ENCODE measurements at regions not wholly inside any gene's neighbourhood (a gene's known extent, or its start where the extent isn't known, plus 50 kb on each side); places are given as distances from the start of the nearest gene placed in this dataset.
"Not testable (repeated sequence)": the region's sequence is repeated elsewhere in the genome, so short reads cannot be mapped to it uniquely, and the experiment has no call there.

DNA sequence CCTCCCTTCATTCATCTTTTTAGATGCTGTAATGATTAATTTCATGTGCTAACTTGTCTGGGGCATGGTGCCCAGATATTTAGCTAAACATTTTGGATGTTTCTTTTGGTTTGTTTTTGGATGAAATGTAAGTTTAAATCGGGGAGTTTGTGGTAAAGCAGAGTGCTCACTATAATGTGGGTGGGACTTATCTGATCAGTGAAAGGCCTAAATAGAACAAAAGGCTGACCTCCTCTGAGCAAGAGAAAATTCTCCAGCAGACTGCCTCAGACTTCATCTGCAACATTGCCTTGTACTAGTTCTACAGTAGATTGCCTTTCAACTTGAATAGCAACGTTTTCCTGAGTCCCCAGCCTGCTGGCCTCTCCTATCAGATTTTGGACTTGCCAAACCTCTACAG, 183.6 kb downstream of the S1PR1 start:
- DNase-seq (ENCODE audit: low read depth in 2 of 2), result no peak

DNA sequence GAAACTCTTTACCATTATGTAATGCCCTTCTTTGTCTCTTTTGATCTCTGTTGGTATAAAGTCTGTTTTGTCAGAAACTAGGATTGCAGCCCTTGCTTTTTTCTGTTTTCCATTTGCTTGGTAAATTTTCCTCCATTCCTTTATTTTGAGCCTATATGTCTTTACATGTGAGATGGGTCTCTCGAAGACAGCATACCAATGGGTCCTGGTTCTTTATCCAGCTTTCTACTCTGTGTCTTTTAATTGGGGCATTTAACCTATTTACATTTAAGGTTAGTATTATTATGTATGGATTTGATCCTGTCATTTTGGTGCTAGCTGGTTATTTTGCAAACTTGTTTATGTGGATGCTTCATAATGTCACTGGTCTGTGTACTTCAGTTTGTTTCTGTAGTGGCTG, 191.3 kb downstream of the S1PR1 start:
- DNase-seq (ENCODE audit: low read depth in 2 of 2), result not testable (repeated sequence)

DNA sequence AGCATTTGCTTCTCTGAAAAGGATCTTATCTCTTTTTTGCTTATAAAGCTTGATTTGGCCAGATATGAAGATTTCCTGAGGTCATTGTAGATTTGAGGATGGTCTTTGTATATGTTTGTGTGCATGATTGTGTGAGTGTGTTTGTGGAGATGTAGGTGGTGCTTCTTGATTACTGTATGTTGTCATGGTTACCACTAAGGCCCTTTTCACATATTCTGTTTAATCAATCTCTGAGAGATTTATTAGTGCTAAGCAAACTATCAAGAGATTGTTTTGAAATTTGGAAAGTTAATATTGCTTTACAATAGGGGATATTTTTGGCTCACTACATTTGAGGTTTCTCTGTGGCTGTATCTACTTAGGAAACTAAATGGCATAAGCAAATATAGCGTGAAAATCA, 191.7 kb downstream of the S1PR1 start:
- DNase-seq (ENCODE audit: low read depth in 2 of 2), result no peak

DNA sequence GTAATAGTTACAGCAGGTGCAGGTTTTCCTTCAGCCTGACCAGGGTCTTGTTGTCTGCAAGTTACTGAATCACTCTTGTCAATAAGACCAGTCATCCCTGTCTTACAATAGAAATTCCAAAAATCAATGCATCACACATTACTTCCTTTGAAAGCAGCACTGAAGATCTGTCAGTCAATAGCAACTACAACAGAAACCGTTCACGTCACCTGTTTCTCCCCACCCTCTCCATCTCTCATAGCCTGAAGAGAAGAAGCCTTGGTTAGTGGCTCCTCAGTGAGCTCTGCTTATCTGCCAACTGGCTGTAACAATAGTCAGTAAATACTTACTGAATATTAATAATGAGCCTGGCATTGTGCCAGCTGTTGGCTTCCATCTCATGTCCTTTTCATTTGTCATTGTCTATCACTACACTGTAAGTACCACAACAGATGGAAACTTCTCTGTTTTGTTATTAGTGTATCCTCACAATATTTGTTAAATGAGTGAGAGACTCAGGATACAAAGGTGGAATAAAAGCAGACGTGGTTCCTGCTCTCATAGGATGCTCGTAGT, 195.2 kb downstream of the S1PR1 start:
- no peak for DNase-seq (ENCODE audit: low read depth in 2 of 2)

DNA sequence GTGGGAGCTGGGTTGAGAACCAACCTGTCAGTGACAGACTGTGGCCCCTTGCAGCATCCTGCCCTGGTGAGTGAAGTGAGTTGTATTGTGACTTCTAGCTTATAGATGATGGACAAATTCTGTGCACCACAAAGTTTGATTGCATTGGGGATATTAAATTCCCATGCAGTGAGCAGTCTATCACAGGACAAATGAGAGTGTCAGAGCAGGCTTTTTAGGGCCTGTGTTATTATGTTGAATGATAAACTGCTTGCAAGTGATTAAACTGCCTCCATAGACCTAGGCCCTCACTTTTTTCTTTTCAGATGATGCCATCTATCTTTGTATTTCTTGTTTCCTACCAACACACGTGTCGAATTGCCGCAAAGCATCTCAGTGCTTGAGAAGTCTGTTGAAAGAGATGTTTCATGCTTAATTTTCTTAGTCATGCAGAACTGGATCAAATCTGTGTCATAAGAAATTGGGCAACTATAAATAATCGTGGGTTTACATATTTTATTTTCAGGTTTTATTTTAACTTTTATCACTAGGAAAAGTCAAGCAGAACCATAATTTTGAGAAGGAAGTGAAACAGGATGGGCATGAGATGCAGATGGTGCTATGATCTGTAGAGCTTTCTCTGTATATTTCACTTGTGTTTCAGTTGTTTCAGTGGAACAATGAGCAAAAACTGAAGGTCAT, 199.2 kb downstream of the S1PR1 start:
- no peak for DNase-seq (ENCODE audit: low read depth in 2 of 2)

DNA sequence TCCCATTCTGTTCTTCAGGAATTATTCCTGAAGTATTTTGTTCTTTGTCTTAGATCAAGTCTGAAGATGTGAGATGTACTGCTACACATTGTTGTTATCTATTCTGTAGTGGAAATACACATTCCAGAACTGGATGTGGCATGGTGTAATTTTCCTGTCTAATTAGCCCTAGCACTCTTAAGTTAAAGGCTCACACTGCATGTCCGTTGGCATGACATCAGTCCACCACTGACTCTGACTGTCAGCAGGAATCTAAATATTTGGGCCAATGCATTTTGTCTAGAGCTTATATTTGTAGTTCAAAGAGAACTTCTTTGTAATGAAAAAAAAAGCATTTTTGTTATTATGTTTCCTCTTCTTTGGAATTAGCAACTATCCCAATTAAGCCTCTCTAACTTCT, 201.0 kb downstream of the S1PR1 start:
- no peak for DNase-seq (ENCODE audit: low read depth in 2 of 2)

DNA sequence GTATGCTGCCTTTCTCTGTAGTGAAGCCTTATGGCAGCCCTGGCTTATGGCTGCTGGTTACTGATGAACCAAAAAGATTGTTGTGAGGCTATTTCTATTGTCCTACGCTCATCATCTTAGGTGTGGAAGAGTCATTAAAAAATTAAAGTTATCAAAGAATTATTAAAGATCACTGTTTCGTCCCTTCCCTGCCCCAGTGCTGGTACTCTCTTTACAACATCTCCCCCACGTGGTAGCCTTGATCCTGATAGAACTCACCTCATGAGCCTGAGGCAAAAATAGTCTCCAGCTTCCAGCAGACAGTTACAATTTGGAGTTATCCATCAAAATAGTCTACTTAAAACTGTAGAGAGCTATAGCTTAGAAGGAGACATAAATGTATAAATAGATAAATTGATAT, 201.5 kb downstream of the S1PR1 start:
- no peak for DNase-seq (ENCODE audit: low read depth in 2 of 2)

DNA sequence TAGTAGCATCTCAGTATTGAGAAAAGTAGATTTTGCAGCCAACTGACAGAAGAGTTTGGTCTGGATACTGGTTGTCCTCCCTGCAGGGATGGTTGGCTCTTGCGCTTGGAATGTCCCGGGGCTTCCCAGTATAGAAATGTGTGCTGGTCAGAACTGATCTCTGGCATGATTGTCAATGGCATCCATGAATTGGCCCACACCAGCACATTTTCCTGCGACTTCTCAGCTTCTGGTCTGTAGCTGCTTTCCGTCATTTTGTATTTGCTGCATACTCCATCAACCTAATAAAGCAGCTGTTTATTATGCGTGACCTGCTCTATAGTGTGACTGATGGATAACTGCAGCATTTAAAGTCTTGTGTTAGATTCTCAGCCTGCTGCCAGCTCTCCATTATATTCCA, 203.7 kb downstream of the S1PR1 start:
- no peak for DNase-seq (ENCODE audit: low read depth in 2 of 2)

DNA sequence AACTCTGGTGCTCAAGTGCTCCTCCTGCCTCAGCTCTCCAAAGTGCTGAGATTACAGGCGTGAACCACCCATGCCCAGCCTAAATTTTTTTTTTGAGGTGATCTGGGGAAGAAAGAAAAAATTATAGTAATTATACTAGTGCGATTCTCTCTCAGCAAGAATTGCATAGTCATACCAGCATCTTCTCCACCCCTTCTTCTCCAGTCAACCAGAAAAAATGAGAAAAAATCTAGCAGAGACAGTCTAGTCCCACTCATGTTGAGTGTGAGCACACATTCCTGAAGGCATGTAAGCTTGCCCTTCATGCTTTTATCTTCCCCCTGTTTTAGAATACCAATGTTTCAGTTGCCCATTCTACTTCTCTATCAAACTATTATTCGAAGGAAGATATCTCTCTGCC, 207.6 kb downstream of the S1PR1 start:
- DNase-seq (ENCODE audit: low read depth in 2 of 2), result no peak

DNA sequence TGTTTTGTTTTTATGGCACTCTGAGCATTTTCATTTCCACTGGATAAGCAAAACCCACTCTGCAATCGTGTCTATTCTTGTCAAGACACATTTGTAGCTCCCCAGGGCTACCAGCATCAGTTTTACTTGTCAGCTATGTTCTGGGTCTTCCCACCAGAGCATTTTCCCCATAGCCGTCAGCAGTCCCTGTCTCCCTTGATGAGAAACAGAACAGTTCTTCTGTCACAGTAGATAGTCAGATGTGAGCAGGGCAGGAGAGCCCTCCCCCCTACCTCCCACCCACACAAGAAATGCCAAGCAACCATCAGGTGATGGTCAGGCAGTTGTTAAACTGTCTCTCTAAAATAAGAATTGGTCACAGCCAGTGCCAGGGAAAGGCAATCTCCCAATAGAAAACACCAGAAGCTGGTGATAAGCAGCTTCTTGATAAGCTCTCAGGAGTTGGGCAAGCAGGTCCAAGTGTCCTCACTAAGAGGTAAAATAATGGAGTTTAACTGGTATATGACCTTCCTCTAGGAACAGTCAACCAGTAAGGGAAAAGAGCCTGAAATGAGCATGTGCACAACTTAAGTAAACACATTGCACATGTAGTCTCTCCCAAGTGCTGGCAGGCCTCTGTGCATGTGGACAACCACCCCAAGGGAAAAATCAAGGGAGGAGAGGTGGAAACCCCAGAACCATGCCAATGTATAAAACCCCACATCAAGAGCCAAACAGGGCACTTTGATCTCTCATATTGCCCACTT, 208.2 kb downstream of the S1PR1 start:
- no peak for DNase-seq (ENCODE audit: low read depth in 2 of 2)

DNA sequence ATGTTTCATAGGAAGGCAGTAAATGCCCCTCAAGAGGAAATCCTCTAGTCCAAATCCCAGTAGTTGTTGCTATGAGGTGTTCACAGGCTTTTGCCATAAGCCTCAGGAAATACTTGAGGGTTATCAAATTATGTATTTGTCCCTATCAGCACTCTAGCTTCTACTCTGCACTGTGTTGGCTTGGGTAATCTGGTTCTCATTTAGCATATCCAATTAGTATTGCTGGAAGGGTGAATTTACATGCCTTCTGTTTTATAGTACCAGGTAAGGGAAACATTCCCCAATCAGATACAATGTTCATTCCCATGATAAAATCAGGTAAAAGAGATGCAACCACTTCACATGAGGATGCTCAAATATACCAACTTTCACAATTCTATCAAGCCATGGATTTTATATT, 211.2 kb downstream of the S1PR1 start:
- no peak for DNase-seq (ENCODE audit: low read depth in 2 of 2)

DNA sequence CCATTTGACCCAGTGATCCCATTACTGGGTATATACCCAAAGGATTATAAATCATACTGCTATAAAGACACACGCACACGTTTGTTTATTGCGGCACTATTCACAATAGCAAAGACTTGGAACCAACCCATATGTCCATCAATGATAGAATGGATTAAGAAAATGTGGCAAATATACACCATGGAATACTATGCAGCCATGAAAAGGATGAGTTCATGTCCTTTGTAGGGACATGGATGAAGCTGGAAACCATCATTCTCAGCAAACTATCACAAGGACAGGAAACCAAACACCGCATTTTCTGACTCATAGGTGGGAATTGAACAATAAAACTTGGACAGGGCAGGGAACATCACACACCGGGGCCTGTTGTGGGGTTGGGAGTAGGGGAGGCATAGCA, 213.9 kb downstream of the S1PR1 start:
- not testable (repeated sequence) for DNase-seq (ENCODE audit: low read depth in 2 of 2)

DNA sequence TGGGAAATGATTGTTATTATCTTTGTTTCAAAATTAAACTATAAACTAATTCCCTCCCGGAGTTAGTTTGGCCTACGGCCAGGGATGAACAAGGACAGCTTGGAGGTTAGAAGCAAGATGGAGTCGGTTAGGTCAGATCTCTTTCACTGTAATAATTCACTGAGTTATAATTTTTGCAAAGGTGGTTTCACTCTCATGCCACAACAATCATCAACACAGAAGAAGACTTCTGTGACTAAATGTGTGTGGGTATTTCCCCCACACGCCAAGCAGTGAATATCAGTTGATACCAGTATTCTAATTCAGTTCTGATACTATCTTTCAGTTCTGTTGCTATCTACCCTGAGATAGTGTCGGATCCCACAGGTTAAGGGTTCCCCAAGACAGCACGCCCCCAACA, 215.1 kb downstream of the S1PR1 start:
- no peak for DNase-seq (ENCODE audit: low read depth in 2 of 2)

DNA sequence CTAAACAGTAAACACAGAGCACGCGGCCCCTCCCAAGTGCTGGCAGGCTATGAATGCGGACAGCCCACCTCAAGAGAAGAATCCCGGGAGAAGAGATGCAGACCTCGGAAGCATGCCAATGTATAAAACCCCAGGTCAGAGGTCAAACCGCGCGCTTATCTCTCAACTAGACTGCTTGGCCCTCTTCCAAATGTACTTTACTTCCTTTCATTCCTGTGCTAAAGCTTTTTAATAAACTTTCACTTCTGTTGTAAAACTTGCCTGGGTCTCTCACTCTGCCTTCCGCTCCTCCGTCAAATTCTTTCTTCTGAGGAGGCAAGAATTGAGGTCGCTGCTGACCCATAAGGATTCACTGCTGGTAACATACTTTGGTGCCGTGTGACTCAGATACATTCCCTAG, 216.0 kb downstream of the S1PR1 start:
- no peak for DNase-seq (ENCODE audit: low read depth in 2 of 2)

DNA sequence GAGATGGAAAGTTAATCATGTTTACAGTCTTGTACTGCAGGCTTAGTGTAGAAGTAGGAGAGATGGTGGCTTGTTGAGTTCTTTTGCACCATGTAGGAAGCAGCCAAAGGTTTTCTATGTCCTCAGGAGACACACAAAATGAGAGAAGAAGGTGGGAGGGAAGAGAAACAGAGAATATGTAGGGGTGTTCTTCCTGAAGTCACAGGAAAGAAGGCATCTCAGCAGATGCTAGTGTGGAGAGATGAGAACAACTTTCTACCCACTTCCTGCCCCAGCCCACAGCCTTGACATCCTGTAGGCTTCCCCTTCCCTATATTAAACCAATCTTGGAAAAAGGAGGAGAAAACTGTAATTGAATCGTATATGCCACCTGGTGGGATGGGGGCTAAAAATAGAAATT, 217.0 kb downstream of the S1PR1 start:
- DNase-seq (ENCODE audit: low read depth in 2 of 2), result no peak

DNA sequence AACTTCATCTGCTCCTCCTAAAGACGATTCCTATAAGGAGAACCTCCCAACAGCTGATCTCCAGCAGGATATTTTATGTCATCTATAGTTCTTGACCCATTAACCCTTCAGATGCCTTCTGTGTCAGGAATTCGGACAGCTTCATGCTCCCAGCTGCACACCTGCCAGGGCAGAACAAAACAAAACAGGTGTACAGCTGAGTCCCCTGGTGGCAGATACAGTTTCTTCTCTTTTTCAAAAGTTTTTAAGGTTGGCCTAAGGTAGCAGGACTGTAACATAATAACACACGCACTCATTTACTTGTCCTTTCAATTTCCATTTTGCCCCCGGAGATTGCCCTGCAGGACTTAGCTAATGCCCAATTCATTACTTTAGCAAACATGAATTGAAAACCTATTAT, 218.3 kb downstream of the S1PR1 start:
- no peak for DNase-seq (ENCODE audit: low read depth in 2 of 2)

DNA sequence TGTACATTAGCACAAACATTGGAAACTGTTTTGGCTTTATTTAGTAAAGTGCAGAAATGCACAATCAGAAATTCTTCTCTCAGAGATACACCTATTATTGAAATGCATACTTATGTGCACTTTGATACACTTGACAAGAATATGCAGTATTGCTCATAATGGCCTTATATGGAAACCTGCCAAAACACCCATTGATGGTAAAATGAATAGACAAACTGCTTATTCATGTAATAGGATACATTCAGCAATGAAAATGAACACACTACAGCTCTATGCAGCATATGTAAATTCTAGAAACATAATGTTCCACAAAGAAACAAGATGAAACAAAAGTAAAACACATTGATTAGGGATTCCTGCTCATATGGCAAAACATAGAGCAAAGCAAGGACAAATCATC, 223.9 kb downstream of the S1PR1 start:
- no peak for DNase-seq (ENCODE audit: low read depth in 2 of 2)

DNA sequence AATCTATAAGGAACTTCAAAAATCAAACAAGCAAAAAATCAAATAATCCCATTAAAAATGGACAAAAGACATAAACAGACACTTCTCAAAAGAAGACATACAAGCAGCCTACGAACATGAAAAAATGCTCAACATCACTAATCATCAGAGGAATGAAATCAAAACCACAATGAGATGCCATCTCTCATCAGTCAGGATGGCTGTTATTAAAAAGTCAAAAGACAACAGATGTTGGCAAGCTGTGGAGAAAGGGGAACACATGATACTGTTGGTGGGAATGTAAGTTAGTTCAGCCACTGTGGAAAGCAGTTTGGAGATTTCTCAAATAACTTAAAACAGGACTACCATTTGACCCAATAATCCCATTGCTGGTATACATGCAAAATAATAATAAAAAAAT, 226.4 kb downstream of the S1PR1 start:
- DNase-seq (ENCODE audit: low read depth in 2 of 2), result no peak

DNA sequence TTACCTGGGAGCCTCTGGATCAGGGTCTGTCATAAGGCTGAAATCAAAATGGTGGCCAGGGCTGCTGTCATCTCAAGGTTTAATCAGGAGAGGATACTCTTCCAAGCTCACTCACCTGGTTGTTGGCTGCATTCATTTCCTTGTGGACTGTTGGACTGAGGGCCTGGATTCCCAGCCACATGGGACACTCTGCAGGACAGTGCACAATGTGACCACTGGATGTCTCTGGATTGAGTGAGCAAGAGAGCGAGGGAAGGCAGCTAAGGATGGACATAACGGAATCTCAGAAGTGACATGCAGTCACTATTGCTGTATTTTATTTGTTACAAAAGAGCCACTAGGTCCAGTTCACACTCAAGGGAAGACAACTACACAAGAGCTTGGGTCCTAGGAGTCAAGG, 229.1 kb downstream of the S1PR1 start:
- no peak for DNase-seq (ENCODE audit: low read depth in 2 of 2)

DNA sequence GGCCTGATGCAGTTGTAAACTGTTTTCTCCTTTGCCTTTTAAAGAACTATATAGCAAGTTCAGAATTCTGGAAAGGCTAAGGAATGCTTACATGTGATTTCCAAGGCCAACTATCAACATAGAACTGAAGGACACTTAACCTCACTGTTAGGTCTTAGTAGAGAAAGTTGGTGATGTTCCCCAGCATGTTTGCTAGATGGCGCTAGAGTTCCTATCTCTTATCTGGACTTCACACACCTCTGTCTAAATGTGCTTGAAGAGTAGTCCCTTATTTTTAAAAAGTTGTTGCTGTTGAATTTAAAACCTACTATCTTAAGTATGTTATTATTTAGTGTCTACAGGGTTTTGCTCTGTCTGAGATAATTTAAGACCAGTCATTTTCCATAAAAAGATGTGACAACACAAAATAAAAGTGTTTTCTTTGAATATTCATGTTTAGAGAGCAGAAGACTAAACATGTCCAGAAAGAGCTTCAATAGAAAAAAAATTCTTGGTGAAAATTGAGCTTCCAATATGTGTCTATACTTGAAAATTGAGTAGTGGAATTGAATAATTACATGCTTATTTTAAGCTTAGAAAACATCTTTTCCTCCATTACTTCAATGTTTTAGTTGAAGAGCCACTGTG, 237.3 kb downstream of the S1PR1 start:
- DNase-seq (ENCODE audit: low read depth in 2 of 2), result no peak

DNA sequence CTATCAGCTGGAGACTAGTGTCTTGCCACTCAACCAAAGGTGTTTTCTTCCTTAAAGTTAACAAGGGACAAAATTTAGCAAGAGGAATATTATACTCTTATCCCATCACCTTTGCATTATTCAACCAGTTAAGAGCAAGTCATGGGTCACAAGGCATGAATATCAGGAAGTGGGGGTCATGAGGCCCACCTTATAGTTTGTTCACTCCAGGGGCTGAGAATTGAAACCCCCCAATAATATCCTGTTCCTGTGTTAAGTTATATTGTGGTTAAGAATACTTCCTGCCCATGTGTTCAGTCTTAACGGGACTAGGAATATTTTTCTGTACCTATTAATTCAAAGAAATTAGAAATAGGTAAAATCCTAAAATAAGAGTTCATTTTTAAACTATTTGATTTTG, 239.7 kb downstream of the S1PR1 start:
- DNase-seq (ENCODE audit: low read depth in 2 of 2), result no peak

DNA sequence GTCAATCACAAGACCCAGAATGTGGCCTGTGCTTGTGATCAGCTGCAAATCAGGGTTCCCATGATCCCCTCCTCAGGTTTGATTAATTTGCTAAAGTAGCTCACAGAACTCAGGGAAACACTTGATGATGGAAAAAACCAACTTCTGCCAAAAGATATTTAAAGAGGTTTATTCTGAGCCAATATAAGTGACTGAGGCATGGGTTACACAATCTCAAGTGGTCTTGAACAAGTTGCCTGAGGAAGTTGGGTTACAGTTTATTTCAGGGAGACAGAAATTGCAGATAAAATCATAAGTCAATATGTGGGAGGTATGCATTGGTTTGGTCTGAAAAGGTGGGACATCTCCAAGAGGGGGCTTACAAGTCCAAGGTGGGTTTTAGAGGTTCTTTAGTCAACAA, 243.1 kb downstream of the S1PR1 start:
- no peak for DNase-seq (ENCODE audit: low read depth in 2 of 2)

DNA sequence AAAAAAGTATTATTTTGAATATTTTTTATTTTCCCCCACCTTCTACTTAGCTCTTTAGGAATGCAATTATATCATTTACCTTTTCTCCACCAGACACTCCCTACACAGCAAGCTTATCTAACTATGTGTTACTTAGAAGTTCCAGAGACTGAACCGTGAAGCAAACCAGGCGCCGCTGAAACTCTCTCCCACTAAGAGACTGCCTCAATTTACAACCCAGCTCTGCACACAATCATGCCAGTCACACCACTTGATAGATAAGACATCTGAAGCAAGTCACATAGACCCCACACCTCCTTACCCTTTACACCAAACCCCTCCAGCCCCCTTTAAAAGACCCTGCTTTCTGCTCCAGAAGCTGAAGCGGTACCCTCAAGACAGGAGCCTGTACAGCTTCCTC, 245.5 kb downstream of the S1PR1 start:
- no peak for DNase-seq (ENCODE audit: low read depth in 2 of 2)

All from fibroblast of skin of left biceps (primary cell).